OCI-LY1 (cell line): ENCODE measurements at regions not wholly inside any gene's neighbourhood (a gene's known extent, or its start where the extent isn't known, plus 50 kb on each side); places are given as distances from the start of the nearest gene placed in this dataset.

ENCODE experiments used
- CTCF ChIP-seq: fragments of 200-600 bp; sonication (generic), shearing (Covaris generic); IDR thresholded peaks from 2 replicates; pipeline ENCODE4 v1.5.1; 2017; ENCODE audit warnings: mild to moderate bottlenecking, antibody characterized with exemption, low read length, moderate library complexity, mixed read lengths
- EZH2 ChIP-seq: fragments of 200-600 bp; sonication (generic), shearing (Covaris generic); IDR thresholded peaks from 2 replicates; pipeline ENCODE4 v1.8.0; 2017; ENCODE audit warnings: borderline replicate concordance, mixed run types, mild to moderate bottlenecking, antibody characterized with exemption, low read length, moderate library complexity, mixed read lengths

- TF ChIP-seq CTCF (no peak), EZH2 (no peak)
Measured at GRCh38 chr3:148233403-148233802, 464.3 kb upstream of the AGTR1 start.
